A673 (cell line): ENCODE measurements at regions not wholly inside any gene's neighbourhood (a gene's known extent, or its start where the extent isn't known, plus 50 kb on each side); places are given as distances from the start of the nearest gene placed in this dataset.
A peak's percentile ranks its signal among the peaks of the same experiment; 100 is the strongest.

Experiments used
- CTCF ChIP-seq: fragments of 300-800, 200-600 bp; sonication (generic); conservative IDR thresholded peaks from 2 replicates; pipeline ENCODE4 v1.5.1; 2017; ENCODE audit warnings: low read depth, mild to moderate bottlenecking, antibody characterized with exemption, low read length, moderate library complexity, mixed read lengths
- EZH2 ChIP-seq: fragments of 200-600 bp; sonication (generic); IDR thresholded peaks from 2 replicates; pipeline ENCODE4 v1.6.1; 2017; ENCODE audit warnings: borderline replicate concordance, low read depth, mild to moderate bottlenecking, mixed read lengths, antibody characterized with exemption, low read length; ENCODE audit not compliant: poor library complexity, severe bottlenecking

GRCh38 chr10:113993489-113993991, 50.1 kb upstream of the ADRB1 start:
- TF ChIP-seq CTCF (0 out of 2 replicates have a peak, but pooled peaks have one; percentile 17), EZH2 (no peak)
